Spinal cord (tissue), 9 donors: ENCODE measurements at regions not wholly inside any gene's neighbourhood (a gene's known extent, or its start where the extent isn't known, plus 50 kb on each side); places are given as distances from the start of the nearest gene placed in this dataset.

Experiments
- DNase-seq, 6 donors: peaks; one replicate each; pipeline versions ENCODE4 v3.0.0 to v3.0.0-alpha.2; 2013 to 2015; ENCODE audit warnings: low spot score in 6 of 6, low read depth in 4 of 6
- H3K27ac ChIP-seq: one replicate; pipeline ENCODE4 v1.5.1; 2013; ENCODE audit warnings: low read depth, low read length, control low read depth
- H3K27me3 ChIP-seq: one replicate; pipeline ENCODE4 v1.6.1; 2013; ENCODE audit warnings: low read length; ENCODE audit not compliant: control insufficient read depth, insufficient read depth
- H3K36me3 ChIP-seq: one replicate; pipeline ENCODE4 v1.6.1; 2013; ENCODE audit warnings: low read length; ENCODE audit not compliant: control insufficient read depth, insufficient read depth
- H3K4me1 ChIP-seq: one replicate; pipeline ENCODE4 v1.6.1; 2013; ENCODE audit warnings: low read length; ENCODE audit not compliant: control insufficient read depth, insufficient read depth
- H3K4me3 ChIP-seq: one replicate; pipeline ENCODE4 v1.5.1; 2013; ENCODE audit warnings: low read depth, low read length, control low read depth
- H3K9me3 ChIP-seq: one replicate; pipeline ENCODE4 v1.6.1; 2013; ENCODE audit warnings: low read length; ENCODE audit not compliant: control insufficient read depth, insufficient read depth
- WGBS: methylation state at CpG from one replicate; pipeline ENCODE4 v1.1.5; 2013; ENCODE audit warnings: missing lambda C conversion rate; ENCODE audit not compliant: insufficient coverage; 5-methylcytosine and 5-hydroxymethylcytosine counted together
- donor health status: healthy.

- WGBS: 100% methylated on average over 1 of the region's 5 CpGs
- no peaks in the 10 kb centered on the region for H3K36me3 ChIP-seq
- H3K9me3 ChIP-seq: no peaks in the 10 kb centered on the region
- H3K27ac ChIP-seq: no peak overlapping the region
- H3K27me3 ChIP-seq: no peaks in the 10 kb centered on the region
- no peak for DNase-seq
- H3K4me3 ChIP-seq: no peak overlapping the region
- H3K4me1 ChIP-seq: no peaks in the 10 kb centered on the region
Measured at GRCh38 chr9:4389003-4389402, 89.1 kb upstream of the GLIS3 start.

GRCh38 chr9:4386819-4387218 lies 87.0 kb upstream of the GLIS3 start:
- no peaks in the 10 kb centered on the region for H3K27me3 ChIP-seq
- H3K36me3 ChIP-seq: no peaks in the 10 kb centered on the region
- H3K9me3 ChIP-seq: no peaks in the 10 kb centered on the region
- WGBS: 92% methylated on average over 2 of the region's 3 CpGs
- H3K4me3 ChIP-seq: no peak overlapping the region
- H3K27ac ChIP-seq: no peak overlapping the region
- DNase-seq: no peak
- H3K4me1 ChIP-seq: no peaks in the 10 kb centered on the region

- WGBS: 79% methylated on average over 4 of the region's 5 CpGs
Measured at GRCh38 chr9:4384750-4385149, 84.9 kb upstream of the GLIS3 start.

GRCh38 chr9:4382722-4383317 lies 83.0 kb upstream of the GLIS3 start:
- H3K36me3 ChIP-seq: no peaks in the 10 kb centered on the region
- H3K27me3 ChIP-seq: no peaks in the 10 kb centered on the region
- H3K9me3 ChIP-seq: no peaks in the 10 kb centered on the region
- 61% methylated on average over 2 of the region's 4 CpGs for WGBS
- peak in 4 of 6 donors; percentile 24 to 87 (median 57) for DNase-seq
- H3K27ac ChIP-seq: no peak overlapping the region
- H3K4me1 ChIP-seq: no peaks in the 10 kb centered on the region
- no peak overlapping the region for H3K4me3 ChIP-seq

More at GRCh38 chr9:4384750-4385149, 84.9 kb upstream of the GLIS3 start:
- no peaks in the 10 kb centered on the region for H3K36me3 ChIP-seq
- no peak overlapping the region for H3K4me3 ChIP-seq
- DNase-seq: no peak
- no peaks in the 10 kb centered on the region for H3K9me3 ChIP-seq
- H3K4me1 ChIP-seq: no peaks in the 10 kb centered on the region
- H3K27me3 ChIP-seq: no peaks in the 10 kb centered on the region
- no peak overlapping the region for H3K27ac ChIP-seq

- no peaks in the 10 kb centered on the region for H3K9me3 ChIP-seq
- no peaks in the 10 kb centered on the region for H3K4me1 ChIP-seq
- no peaks in the 10 kb centered on the region for H3K27me3 ChIP-seq
- H3K36me3 ChIP-seq: no peaks in the 10 kb centered on the region
- H3K4me3 ChIP-seq: no peak overlapping the region
- no peak for DNase-seq
- 75% methylated on average over 2 of the region's 4 CpGs for WGBS
- no peak overlapping the region for H3K27ac ChIP-seq
Measured at GRCh38 chr9:4381744-4382143, 81.9 kb upstream of the GLIS3 start.

GRCh38 chr9:4380406-4380805 lies 80.5 kb upstream of the GLIS3 start:
- no peaks in the 10 kb centered on the region for H3K4me1 ChIP-seq
- no peak overlapping the region for H3K4me3 ChIP-seq
- no peak overlapping the region for H3K27ac ChIP-seq
- no peaks in the 10 kb centered on the region for H3K9me3 ChIP-seq
- WGBS: no CpG with 5 or more reads among the region's 2 CpGs
- H3K27me3 ChIP-seq: no peaks in the 10 kb centered on the region
- DNase-seq: no peak
- H3K36me3 ChIP-seq: no peaks in the 10 kb centered on the region

- no peak overlapping the region for H3K4me3 ChIP-seq
- peak in 4 of 6 donors; percentile 43 to 90 (median 63) for DNase-seq
- H3K36me3 ChIP-seq: no peaks in the 10 kb centered on the region
- no peaks in the 10 kb centered on the region for H3K4me1 ChIP-seq
- 100% methylated on average over 1 of the region's 7 CpGs for WGBS
- peaks cover 2% of the 10 kb centered on the region for H3K9me3 ChIP-seq
- H3K27me3 ChIP-seq: no peaks in the 10 kb centered on the region
- no peak overlapping the region for H3K27ac ChIP-seq
Measured at GRCh38 chr9:4375424-4376200, 75.7 kb upstream of the GLIS3 start.

GRCh38 chr9:4371108-4371507 lies 71.2 kb upstream of the GLIS3 start:
- Histone ChIP-seq H3K27me3 (no peaks in the 10 kb centered on the region), H3K4me3 (no peak overlapping the region), H3K36me3 (no peaks in the 10 kb centered on the region), H3K9me3 (peaks cover 2% of the 10 kb centered on the region), H3K4me1 (no peaks in the 10 kb centered on the region), H3K27ac (no peak overlapping the region)
- 79% methylated on average over 4 of the region's 5 CpGs for WGBS
- no peak for DNase-seq

- Histone ChIP-seq H3K36me3 (no peaks in the 10 kb centered on the region), H3K4me3 (no peak overlapping the region), H3K27ac (no peak overlapping the region), H3K27me3 (no peaks in the 10 kb centered on the region), H3K4me1 (no peaks in the 10 kb centered on the region), H3K9me3 (peaks cover 2% of the 10 kb centered on the region)
- no peak for DNase-seq
- WGBS: no CpG with 5 or more reads among the region's 3 CpGs
Measured at GRCh38 chr9:4370501-4370900, 70.6 kb upstream of the GLIS3 start.
